ENCODE measurements at regions not wholly inside any gene's neighbourhood (a gene's known extent, or its start where the extent isn't known, plus 50 kb on each side); places are given as distances from the start of the nearest gene placed in this dataset.

GRCh38 chr13:85663856-85664255 is 135.4 kb downstream of the SLITRK6 start:
- TF ChIP-seq POLR2A (IDR thresholded peaks at IDR 0.05) = no peak
- no peak for TF ChIP-seq CTCF (IDR thresholded peaks at IDR 0.05)

All from tibial nerve (tissue), 3 donors.